ENCODE measurements at regions not wholly inside any gene's neighbourhood (a gene's known extent, or its start where the extent isn't known, plus 50 kb on each side); places are given as distances from the start of the nearest gene placed in this dataset.
A peak's percentile ranks its signal among the peaks of the same experiment; 100 is the strongest.

GRCh38 chr3:186487819-186488218 lies 56.4 kb downstream of the CRYGS start:
- Histone ChIP-seq H3K18ac (ENCODE audit: low read length) (no peak overlapping the region), H3K9ac (ENCODE audit: low read length) (no peak overlapping the region), H3K4me3 (ENCODE audit: low read length) (no peak overlapping the region), H3K4ac (ENCODE audit: low read depth, low read length) (no peak overlapping the region), H2BK15ac (replicated peaks; ENCODE audit: low read depth) (no peak overlapping the region), H3K4me2 (ENCODE audit: low read length) (no peak overlapping the region), H3K79me1 (ENCODE audit: low read length) (no peaks in the 10 kb centered on the region), H3K23ac (ENCODE audit: low read length) (no peak overlapping the region), H3K56ac (ENCODE audit: low read length) (no peak overlapping the region), H2BK120ac (ENCODE audit: low read depth, low read length) (no peak overlapping the region), H3K36me3 (ENCODE audit: control insufficient read depth, insufficient read depth, low read length) (no peaks in the 10 kb centered on the region), H3K27me3 (ENCODE audit: insufficient read depth, low read length, poor library complexity) (no peaks in the 10 kb centered on the region), H2AK5ac (ENCODE audit: low read length) (no peak overlapping the region), H2BK5ac (ENCODE audit: low read length) (no peak overlapping the region), H3K4me1 (ENCODE audit: control insufficient read depth, low read depth, low read length) (peaks cover 5% of the 10 kb centered on the region), H3K79me2 (ENCODE audit: control insufficient read depth, insufficient read depth, low read length) (no peaks in the 10 kb centered on the region), H4K5ac (ENCODE audit: low read length) (no peak overlapping the region), H3K27ac (ENCODE audit: low read depth, low read length) (no peak overlapping the region), H4K8ac (ENCODE audit: low read depth, low read length) (no peak overlapping the region)
- WGBS (ENCODE audit: extremely low coverage, insufficient coverage, low lambda C conversion rate), result no CpG with 5 or more reads among the region's 3 CpGs
- DNase-seq, result peak; percentile 79

GRCh38 chr3:186487037-186487436 lies 57.1 kb downstream of the CRYGS start:
- no peak overlapping the region for H4K5ac ChIP-seq (ENCODE audit: low read length)
- no peak overlapping the region for H2BK5ac ChIP-seq (ENCODE audit: low read length)
- WGBS (ENCODE audit: extremely low coverage, insufficient coverage, low lambda C conversion rate), result no CpG with 5 or more reads among the region's 4 CpGs
- H3K4me2 ChIP-seq (ENCODE audit: low read length), result no peak overlapping the region
- no peak overlapping the region for H2BK120ac ChIP-seq (ENCODE audit: low read depth, low read length)
- no peak overlapping the region for H3K23ac ChIP-seq (ENCODE audit: low read length)
- no peaks in the 10 kb centered on the region for H3K36me3 ChIP-seq (ENCODE audit: control insufficient read depth, insufficient read depth, low read length)
- H3K27me3 ChIP-seq (ENCODE audit: insufficient read depth, low read length, poor library complexity), result no peaks in the 10 kb centered on the region
- no peak overlapping the region for H4K8ac ChIP-seq (ENCODE audit: low read depth, low read length)
- H3K27ac ChIP-seq (ENCODE audit: low read depth, low read length), result no peak overlapping the region
- no peak overlapping the region for H2BK15ac ChIP-seq (replicated peaks; ENCODE audit: low read depth)
- no peak overlapping the region for H3K4me3 ChIP-seq (ENCODE audit: low read length)
- H3K56ac ChIP-seq (ENCODE audit: low read length), result no peak overlapping the region
- no peaks in the 10 kb centered on the region for H3K79me2 ChIP-seq (ENCODE audit: control insufficient read depth, insufficient read depth, low read length)
- no peak overlapping the region for H3K4ac ChIP-seq (ENCODE audit: low read depth, low read length)
- DNase-seq, result no peak
- no peaks in the 10 kb centered on the region for H3K79me1 ChIP-seq (ENCODE audit: low read length)
- H3K9ac ChIP-seq (ENCODE audit: low read length), result no peak overlapping the region
- H3K18ac ChIP-seq (ENCODE audit: low read length), result no peak overlapping the region
- H2AK5ac ChIP-seq (ENCODE audit: low read length), result no peak overlapping the region
- H3K4me1 ChIP-seq (ENCODE audit: control insufficient read depth, low read depth, low read length), result peaks cover 5% of the 10 kb centered on the region

- Histone ChIP-seq H3K79me2 (ENCODE audit: control insufficient read depth, insufficient read depth, low read length) (no peaks in the 10 kb centered on the region), H3K4ac (ENCODE audit: low read depth, low read length) (no peak overlapping the region), H3K18ac (ENCODE audit: low read length) (no peak overlapping the region), H2BK120ac (ENCODE audit: low read depth, low read length) (no peak overlapping the region), H3K4me2 (ENCODE audit: low read length) (no peak overlapping the region), H3K27ac (ENCODE audit: low read depth, low read length) (no peak overlapping the region), H3K79me1 (ENCODE audit: low read length) (no peaks in the 10 kb centered on the region), H3K4me1 (ENCODE audit: control insufficient read depth, low read depth, low read length) (peaks cover 5% of the 10 kb centered on the region), H2AK5ac (ENCODE audit: low read length) (no peak overlapping the region), H2BK5ac (ENCODE audit: low read length) (no peak overlapping the region), H3K27me3 (ENCODE audit: insufficient read depth, low read length, poor library complexity) (no peaks in the 10 kb centered on the region), H4K8ac (ENCODE audit: low read depth, low read length) (no peak overlapping the region), H2BK15ac (replicated peaks; ENCODE audit: low read depth) (no peak overlapping the region), H3K4me3 (ENCODE audit: low read length) (no peak overlapping the region), H3K36me3 (ENCODE audit: control insufficient read depth, insufficient read depth, low read length) (no peaks in the 10 kb centered on the region), H3K23ac (ENCODE audit: low read length) (no peak overlapping the region), H3K9ac (ENCODE audit: low read length) (no peak overlapping the region), H3K56ac (ENCODE audit: low read length) (no peak overlapping the region), H4K5ac (ENCODE audit: low read length) (no peak overlapping the region)
- no peak for DNase-seq
- no CpG with 5 or more reads among the region's 8 CpGs for WGBS (ENCODE audit: extremely low coverage, insufficient coverage, low lambda C conversion rate)
These were observed 60.4 kb downstream of the CRYGS start for GRCh38 chr3:186483611-186484340.

- Histone ChIP-seq H3K4me2 (ENCODE audit: low read length) (no peak overlapping the region), H3K36me3 (ENCODE audit: control insufficient read depth, insufficient read depth, low read length) (no peaks in the 10 kb centered on the region), H3K56ac (ENCODE audit: low read length) (no peak overlapping the region), H3K23ac (ENCODE audit: low read length) (no peak overlapping the region), H2BK15ac (replicated peaks; ENCODE audit: low read depth) (no peak overlapping the region), H3K79me2 (ENCODE audit: control insufficient read depth, insufficient read depth, low read length) (no peaks in the 10 kb centered on the region), H3K79me1 (ENCODE audit: low read length) (no peaks in the 10 kb centered on the region), H3K4me3 (ENCODE audit: low read length) (no peak overlapping the region), H3K9ac (ENCODE audit: low read length) (no peak overlapping the region), H2BK120ac (ENCODE audit: low read depth, low read length) (no peak overlapping the region), H3K27ac (ENCODE audit: low read depth, low read length) (no peak overlapping the region), H3K4me1 (ENCODE audit: control insufficient read depth, low read depth, low read length) (no peaks in the 10 kb centered on the region), H2BK5ac (ENCODE audit: low read length) (no peak overlapping the region), H2AK5ac (ENCODE audit: low read length) (no peak overlapping the region), H4K5ac (ENCODE audit: low read length) (no peak overlapping the region), H3K4ac (ENCODE audit: low read depth, low read length) (no peak overlapping the region), H3K18ac (ENCODE audit: low read length) (no peak overlapping the region), H4K8ac (ENCODE audit: low read depth, low read length) (no peak overlapping the region), H3K27me3 (ENCODE audit: insufficient read depth, low read length, poor library complexity) (no peaks in the 10 kb centered on the region)
- WGBS (ENCODE audit: extremely low coverage, insufficient coverage, low lambda C conversion rate), result no CpG with 5 or more reads among the region's 4 CpGs
- no peak for DNase-seq
These were observed 62.7 kb downstream of the CRYGS start for GRCh38 chr3:186481526-186481925.

GRCh38 chr3:186477876-186478275 lies 66.3 kb downstream of the CRYGS start:
- no peaks in the 10 kb centered on the region for H3K36me3 ChIP-seq (ENCODE audit: control insufficient read depth, insufficient read depth, low read length)
- H3K79me2 ChIP-seq (ENCODE audit: control insufficient read depth, insufficient read depth, low read length), result no peaks in the 10 kb centered on the region
- no peak overlapping the region for H3K9ac ChIP-seq (ENCODE audit: low read length)
- no peak overlapping the region for H2BK5ac ChIP-seq (ENCODE audit: low read length)
- no peak overlapping the region for H3K23ac ChIP-seq (ENCODE audit: low read length)
- no peaks in the 10 kb centered on the region for H3K79me1 ChIP-seq (ENCODE audit: low read length)
- H3K4me1 ChIP-seq (ENCODE audit: control insufficient read depth, low read depth, low read length), result peaks cover 2% of the 10 kb centered on the region
- H2BK120ac ChIP-seq (ENCODE audit: low read depth, low read length), result no peak overlapping the region
- H4K8ac ChIP-seq (ENCODE audit: low read depth, low read length), result no peak overlapping the region
- H3K4me3 ChIP-seq (ENCODE audit: low read length), result no peak overlapping the region
- no peak overlapping the region for H3K18ac ChIP-seq (ENCODE audit: low read length)
- WGBS (ENCODE audit: extremely low coverage, insufficient coverage, low lambda C conversion rate), result no CpG with 5 or more reads among the region's 4 CpGs
- no peak overlapping the region for H4K5ac ChIP-seq (ENCODE audit: low read length)
- no peak overlapping the region for H3K27ac ChIP-seq (ENCODE audit: low read depth, low read length)
- no peaks in the 10 kb centered on the region for H3K27me3 ChIP-seq (ENCODE audit: insufficient read depth, low read length, poor library complexity)
- no peak overlapping the region for H2AK5ac ChIP-seq (ENCODE audit: low read length)
- no peak overlapping the region for H2BK15ac ChIP-seq (replicated peaks; ENCODE audit: low read depth)
- no peak overlapping the region for H3K56ac ChIP-seq (ENCODE audit: low read length)
- H3K4ac ChIP-seq (ENCODE audit: low read depth, low read length), result no peak overlapping the region
- H3K4me2 ChIP-seq (ENCODE audit: low read length), result no peak overlapping the region
- DNase-seq, result no peak

GRCh38 chr3:186477033-186477432 lies 67.1 kb downstream of the CRYGS start:
- no peak overlapping the region for H3K27ac ChIP-seq (ENCODE audit: low read depth, low read length)
- no peaks in the 10 kb centered on the region for H3K36me3 ChIP-seq (ENCODE audit: control insufficient read depth, insufficient read depth, low read length)
- H3K9ac ChIP-seq (ENCODE audit: low read length), result no peak overlapping the region
- peak overlapping the region; percentile 40 for H2AK5ac ChIP-seq (ENCODE audit: low read length)
- no peak overlapping the region for H2BK120ac ChIP-seq (ENCODE audit: low read depth, low read length)
- H3K4me1 ChIP-seq (ENCODE audit: control insufficient read depth, low read depth, low read length), result peaks cover 2% of the 10 kb centered on the region
- no peak overlapping the region for H3K4me2 ChIP-seq (ENCODE audit: low read length)
- H3K27me3 ChIP-seq (ENCODE audit: insufficient read depth, low read length, poor library complexity), result no peaks in the 10 kb centered on the region
- H3K56ac ChIP-seq (ENCODE audit: low read length), result no peak overlapping the region
- no peak overlapping the region for H3K4me3 ChIP-seq (ENCODE audit: low read length)
- no CpG with 5 or more reads among the region's 8 CpGs for whole genome bisulfite sequencing (ENCODE audit: extremely low coverage, insufficient coverage, low lambda C conversion rate)
- no peak overlapping the region for H2BK15ac ChIP-seq (replicated peaks; ENCODE audit: low read depth)
- H3K23ac ChIP-seq (ENCODE audit: low read length), result no peak overlapping the region
- H2BK5ac ChIP-seq (ENCODE audit: low read length), result no peak overlapping the region
- H3K4ac ChIP-seq (ENCODE audit: low read depth, low read length), result peak overlapping the region; percentile 1
- peak overlapping the region; percentile 18 for H4K5ac ChIP-seq (ENCODE audit: low read length)
- H4K8ac ChIP-seq (ENCODE audit: low read depth, low read length), result no peak overlapping the region
- H3K79me2 ChIP-seq (ENCODE audit: control insufficient read depth, insufficient read depth, low read length), result no peaks in the 10 kb centered on the region
- no peak for DNase-seq
- H3K79me1 ChIP-seq (ENCODE audit: low read length), result no peaks in the 10 kb centered on the region
- peak overlapping the region; percentile 12 for H3K18ac ChIP-seq (ENCODE audit: low read length)
